ENCODE measurements at regions not wholly inside any gene's neighbourhood (a gene's known extent, or its start where the extent isn't known, plus 50 kb on each side); places are given as distances from the start of the nearest gene placed in this dataset.

- WGBS, 2 donors = 65 to 69% methylated on average over 17 of the region's 17 CpGs
- no peak for TF ChIP-seq CTCF (IDR thresholded peaks at IDR 0.05)
- TF ChIP-seq EP300 (IDR thresholded peaks at IDR 0.05) = no peak
- TF ChIP-seq POLR2A (IDR thresholded peaks at IDR 0.05) = no peak
- no peak for DNase-seq (ENCODE audit: low spot score in 2 of 2)
- Histone ChIP-seq H3K36me3 (no peaks in the 10 kb centered on the region), H3K27ac (no peak overlapping the region), H3K9me3 (peaks cover 0 to 4% (median 0%) of the 10 kb centered on the region in 4 donors), H3K4me1 (no peaks in the 10 kb centered on the region), H3K27me3 (no peaks in the 10 kb centered on the region), H3K4me3 (no peak overlapping the region)
Measured at GRCh38 chr1:177710696-177711620, 258.9 kb downstream of the SEC16B start.

GRCh38 chr1:177708406-177708805 is 261.5 kb downstream of the SEC16B start:
- H3K9me3 ChIP-seq = no peaks in the 10 kb centered on the region
- H3K4me3 ChIP-seq = no peak overlapping the region
- TF ChIP-seq CTCF (IDR thresholded peaks at IDR 0.05) = no peak
- no peak for TF ChIP-seq EP300 (IDR thresholded peaks at IDR 0.05)
- TF ChIP-seq POLR2A (IDR thresholded peaks at IDR 0.05) = no peak
- no peaks in the 10 kb centered on the region for H3K27me3 ChIP-seq
- no peaks in the 10 kb centered on the region for H3K4me1 ChIP-seq
- DNase-seq (ENCODE audit: low spot score in 2 of 2) = no peak
- no peak overlapping the region for H3K27ac ChIP-seq
- 83 to 87% methylated on average over 5 of the region's 5 CpGs for WGBS, 2 donors
- no peaks in the 10 kb centered on the region for H3K36me3 ChIP-seq

- no peaks in the 10 kb centered on the region for H3K36me3 ChIP-seq
- no peaks in the 10 kb centered on the region for H3K9me3 ChIP-seq
- no peak overlapping the region for H3K27ac ChIP-seq
- no peak overlapping the region for H3K4me3 ChIP-seq
- no peaks in the 10 kb centered on the region for H3K27me3 ChIP-seq
- 84 to 90% methylated on average over 4 of the region's 4 CpGs for WGBS, 2 donors
- TF ChIP-seq POLR2A (IDR thresholded peaks at IDR 0.05) = no peak
- no peak for TF ChIP-seq CTCF (IDR thresholded peaks at IDR 0.05)
- no peak for TF ChIP-seq EP300 (IDR thresholded peaks at IDR 0.05)
- no peak for DNase-seq (ENCODE audit: low spot score in 2 of 2)
- no peaks in the 10 kb centered on the region for H3K4me1 ChIP-seq
Measured at GRCh38 chr1:177706977-177707376, 262.9 kb downstream of the SEC16B start.

- H3K36me3 ChIP-seq = no peaks in the 10 kb centered on the region
- no peaks in the 10 kb centered on the region for H3K27me3 ChIP-seq
- 52 to 64% methylated on average over 5 of the region's 5 CpGs for WGBS, 2 donors
- H3K4me3 ChIP-seq = no peak overlapping the region
- H3K27ac ChIP-seq = no peak overlapping the region
- H3K4me1 ChIP-seq = no peaks in the 10 kb centered on the region
- DNase-seq (ENCODE audit: low spot score in 2 of 2) = no peak
- H3K9me3 ChIP-seq = no peaks in the 10 kb centered on the region
- TF ChIP-seq EP300 (IDR thresholded peaks at IDR 0.05) (no peak), CTCF (IDR thresholded peaks at IDR 0.05) (no peak), POLR2A (IDR thresholded peaks at IDR 0.05) (no peak)
Measured at GRCh38 chr1:177705839-177706238, 264.0 kb downstream of the SEC16B start.

GRCh38 chr1:177703888-177704446 is 265.9 kb downstream of the SEC16B start:
- 77 to 78% methylated on average over 3 of the region's 3 CpGs for WGBS, 2 donors
- no peak overlapping the region for H3K4me3 ChIP-seq
- H3K27ac ChIP-seq = no peak overlapping the region
- no peaks in the 10 kb centered on the region for H3K4me1 ChIP-seq
- no peaks in the 10 kb centered on the region for H3K9me3 ChIP-seq
- no peaks in the 10 kb centered on the region for H3K27me3 ChIP-seq
- no peak for TF ChIP-seq POLR2A (IDR thresholded peaks at IDR 0.05)
- TF ChIP-seq EP300 (IDR thresholded peaks at IDR 0.05) = no peak
- TF ChIP-seq CTCF (IDR thresholded peaks at IDR 0.05) = no peak
- H3K36me3 ChIP-seq = no peaks in the 10 kb centered on the region
- no peak for DNase-seq (ENCODE audit: low spot score in 2 of 2)

All from tibial nerve (tissue), 4 donors.